Stimulated activated effector memory CD8-positive, alpha-beta T cell treated with anti-CD3 and anti-CD28 coated beads, Interleukin-12 subunit alpha, Interleukin-12 subunit beta, amount 100 ng/mL, for 72 hours (primary cell): ENCODE measurements at regions not wholly inside any gene's neighbourhood (a gene's known extent, or its start where the extent isn't known, plus 50 kb on each side); places are given as distances from the start of the nearest gene placed in this dataset.
"Not testable (repeated sequence)": the region's sequence is repeated elsewhere in the genome, so short reads cannot be mapped to it uniquely, and the experiment has no call there.

Experiments used
- ATAC-seq: fragments of 150-1000 bp; cut with Tn5 transposase; 2 replicates; pipeline ENCODE4 v1.10.0; 2021
- DNase-seq, 2 donors: peaks; one replicate each; pipeline ENCODE4 v3.0.0; 2021 to 2022; ENCODE audit warnings: low spot score in 2 of 2
- H3K27ac Mint-ChIP-seq: one replicate; pipeline ENCODE4 v1.8.0; 2022; ENCODE audit warnings: mild to moderate bottlenecking, mixed read lengths
- H3K36me3 Mint-ChIP-seq: one replicate; pipeline ENCODE4 v1.8.0; 2022; ENCODE audit warnings: mild to moderate bottlenecking, mixed read lengths
- H3K4me1 Mint-ChIP-seq: one replicate; pipeline ENCODE4 v1.8.0; 2022; ENCODE audit warnings: mixed read lengths
- H3K4me3 Mint-ChIP-seq: one replicate; pipeline ENCODE4 v1.8.0; 2022; ENCODE audit warnings: mild to moderate bottlenecking, mixed read lengths
- H3K9me3 Mint-ChIP-seq: one replicate; pipeline ENCODE4 v1.8.0; 2022; ENCODE audit warnings: mixed read lengths

DNA sequence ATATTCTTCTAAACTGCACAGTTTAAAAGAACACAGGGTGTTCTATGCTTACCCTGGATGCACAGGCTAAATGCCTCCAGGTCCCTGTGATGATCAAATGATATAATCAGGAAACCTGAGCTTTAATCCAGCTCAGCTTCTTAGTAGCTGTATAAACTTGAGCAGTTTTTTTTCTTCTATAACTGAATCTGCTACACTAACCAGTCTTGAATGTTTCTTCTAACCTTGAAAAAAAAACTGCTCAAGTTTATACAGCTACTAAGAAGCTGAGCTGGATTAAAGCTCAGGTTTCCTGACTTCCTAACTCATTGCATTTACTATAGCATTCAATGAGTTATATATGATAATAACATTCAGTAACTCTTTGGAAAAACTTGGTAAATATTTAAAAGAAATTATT, 358.2 kb downstream of the CD109 start:
- Mint-ChIP-seq H3K4me3 (no peak overlapping the region), H3K36me3 (no peaks in the 10 kb centered on the region), H3K9me3 (no peaks in the 10 kb centered on the region), H3K27ac (no peak overlapping the region), H3K4me1 (no peaks in the 10 kb centered on the region)
- ATAC-seq = no peak
- DNase-seq = no peak

DNA sequence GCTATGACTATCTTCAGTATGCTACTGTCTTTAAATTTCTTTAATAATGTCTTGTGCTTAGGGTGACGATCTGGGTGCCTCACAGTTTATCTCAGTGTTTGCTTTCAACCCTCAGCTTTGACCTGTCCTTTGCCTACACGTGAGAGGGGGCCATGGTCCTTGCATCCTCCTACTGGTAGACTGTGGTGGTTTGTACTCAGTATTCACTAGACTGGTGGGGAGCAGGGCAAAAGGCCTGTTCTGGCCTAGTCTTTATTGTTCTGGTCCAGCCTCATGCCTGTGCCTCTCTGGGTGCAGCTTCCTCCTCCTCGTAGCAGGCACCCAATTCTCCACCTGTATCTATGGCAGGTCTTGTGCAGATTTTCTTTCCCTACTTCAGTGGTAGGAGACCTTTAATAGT, 354.9 kb downstream of the CD109 start:
- DNase-seq (no peak), ATAC-seq (no peak)
- no peaks in the 10 kb centered on the region for H3K9me3 Mint-ChIP-seq
- H3K36me3 Mint-ChIP-seq = no peaks in the 10 kb centered on the region
- no peak overlapping the region for H3K27ac Mint-ChIP-seq
- H3K4me1 Mint-ChIP-seq = no peaks in the 10 kb centered on the region
- H3K4me3 Mint-ChIP-seq = no peak overlapping the region

DNA sequence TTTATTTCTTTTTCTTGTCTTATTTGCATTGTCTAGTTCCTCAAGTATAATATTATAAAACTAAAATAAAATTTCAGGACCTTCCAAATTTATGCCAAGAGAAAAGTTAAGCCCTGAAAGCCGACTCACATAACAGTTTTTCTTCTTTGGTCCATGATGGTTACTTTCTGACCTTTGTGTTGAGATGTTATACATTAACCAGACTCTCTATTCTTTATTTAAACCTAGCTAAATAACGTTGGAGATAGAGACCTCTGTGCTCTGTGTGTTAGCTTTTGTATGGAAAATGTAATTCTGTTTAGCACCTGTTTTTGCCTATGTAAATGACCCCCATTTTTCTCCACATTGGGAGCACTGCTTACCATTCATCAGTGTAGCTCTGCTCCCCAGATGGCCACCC, 352.4 kb downstream of the CD109 start:
- H3K9me3 Mint-ChIP-seq = no peaks in the 10 kb centered on the region
- H3K4me3 Mint-ChIP-seq = no peak overlapping the region
- H3K36me3 Mint-ChIP-seq = no peaks in the 10 kb centered on the region
- H3K4me1 Mint-ChIP-seq = no peaks in the 10 kb centered on the region
- H3K27ac Mint-ChIP-seq = no peak overlapping the region
- DNase-seq (no peak), ATAC-seq (no peak)

DNA sequence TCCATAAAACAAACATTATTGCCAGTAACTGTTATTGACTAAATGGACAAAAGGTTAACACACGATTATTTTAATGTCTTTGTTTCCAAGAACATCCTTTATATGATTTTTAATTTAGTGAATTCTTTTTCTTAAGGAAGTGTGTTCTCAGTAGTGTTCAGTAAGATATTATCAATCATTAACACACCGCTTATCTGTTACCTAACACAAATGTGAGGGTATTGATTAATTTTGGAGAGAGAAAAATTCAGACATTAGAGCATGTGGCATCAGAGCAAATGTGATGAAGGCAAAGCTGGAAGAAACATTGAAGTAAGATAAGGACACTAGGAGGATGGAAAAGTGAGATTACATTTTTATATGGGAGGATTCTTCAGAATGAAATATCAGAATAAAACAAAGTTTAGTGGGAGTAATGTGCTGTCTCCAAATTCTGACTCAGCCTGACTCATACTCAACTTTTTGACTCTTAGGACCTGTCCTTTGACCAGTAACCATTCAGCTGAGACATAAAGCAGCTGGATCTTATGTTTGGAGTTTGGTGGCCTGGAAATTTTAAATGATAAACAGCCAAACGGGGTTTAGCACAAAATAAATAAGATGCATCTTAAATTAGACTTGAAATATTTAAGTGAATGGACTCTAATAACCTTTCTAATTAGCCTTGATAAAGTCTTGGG, 348.6 kb downstream of the CD109 start:
- H3K4me1 Mint-ChIP-seq = no peaks in the 10 kb centered on the region
- H3K27ac Mint-ChIP-seq = no peak overlapping the region
- no peaks in the 10 kb centered on the region for H3K36me3 Mint-ChIP-seq
- peaks cover 3% of the 10 kb centered on the region for H3K9me3 Mint-ChIP-seq
- ATAC-seq (no peak), DNase-seq (no peak)
- no peak overlapping the region for H3K4me3 Mint-ChIP-seq

DNA sequence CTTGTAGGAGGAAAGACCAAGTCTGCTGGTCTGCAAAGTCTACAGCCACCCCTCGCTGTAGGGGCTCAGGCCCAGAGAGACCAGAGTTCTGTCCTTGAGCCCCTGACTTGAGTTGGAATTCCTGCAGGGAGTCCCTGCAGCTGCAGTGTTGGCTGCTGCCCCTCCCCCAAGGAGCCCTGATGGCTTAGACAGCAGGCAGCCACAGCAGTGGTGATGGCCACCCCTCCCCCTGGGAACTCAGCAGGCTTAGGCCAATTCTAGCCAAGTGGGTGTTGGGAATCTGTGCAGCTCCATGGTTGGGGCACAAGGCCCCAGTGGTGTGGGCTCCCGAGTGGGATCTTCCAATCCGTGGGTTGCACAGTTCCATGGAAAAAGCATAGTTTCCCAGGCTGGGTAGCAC, 345.4 kb downstream of the CD109 start:
- DNase-seq (no peak), ATAC-seq (peak; percentile 28)
- Mint-ChIP-seq H3K36me3 (no peaks in the 10 kb centered on the region), H3K27ac (no peak overlapping the region), H3K9me3 (peaks cover 7% of the 10 kb centered on the region), H3K4me1 (no peaks in the 10 kb centered on the region), H3K4me3 (no peak overlapping the region)

DNA sequence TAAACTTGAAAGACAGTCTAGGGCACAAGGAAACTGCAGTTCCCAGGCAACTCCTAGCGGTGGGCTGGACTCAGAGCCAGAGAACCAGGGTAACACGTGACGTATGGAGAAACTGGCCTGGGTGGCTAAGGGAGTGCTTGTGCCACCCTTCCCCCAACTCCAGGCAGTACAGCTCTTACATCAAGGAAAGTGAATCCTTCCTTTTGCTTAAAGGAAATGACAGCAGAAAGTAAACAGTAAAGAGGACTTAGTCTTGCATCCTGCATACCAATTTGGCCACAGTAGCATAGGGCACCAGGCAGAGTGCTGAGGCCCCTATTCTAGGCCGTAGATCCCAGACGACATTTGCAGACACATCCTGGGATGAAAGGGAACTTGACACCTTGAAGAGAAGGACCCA, 322.8 kb downstream of the CD109 start:
- DNase-seq = no peak
- Mint-ChIP-seq H3K9me3 (peaks cover 6% of the 10 kb centered on the region), H3K27ac (no peak overlapping the region), H3K4me1 (no peaks in the 10 kb centered on the region), H3K36me3 (no peaks in the 10 kb centered on the region), H3K4me3 (no peak overlapping the region)
- ATAC-seq = peak; percentile 13

DNA sequence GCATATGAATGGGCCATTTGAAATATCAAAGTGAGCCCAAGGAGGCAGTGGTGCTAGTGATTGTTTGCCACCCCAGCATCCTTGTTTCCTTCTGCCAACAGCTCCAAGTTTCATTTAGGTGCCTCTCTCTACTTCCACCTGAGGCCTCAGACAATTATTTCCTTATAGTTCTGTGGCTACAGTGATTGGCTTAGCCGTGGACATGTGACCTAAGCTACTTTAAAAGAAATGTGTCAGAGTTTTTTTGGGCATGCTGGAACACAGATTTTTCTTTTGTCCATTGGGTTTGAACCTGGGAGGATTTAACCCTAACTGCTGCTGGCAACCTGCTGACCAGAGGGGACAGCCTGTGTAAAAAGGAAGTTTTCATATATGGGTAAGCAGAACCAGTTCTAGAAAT, 319.4 kb downstream of the CD109 start:
- H3K4me3 Mint-ChIP-seq = no peak overlapping the region
- DNase-seq (no peak), ATAC-seq (no peak)
- no peaks in the 10 kb centered on the region for H3K4me1 Mint-ChIP-seq
- H3K36me3 Mint-ChIP-seq = no peaks in the 10 kb centered on the region
- H3K27ac Mint-ChIP-seq = no peak overlapping the region
- H3K9me3 Mint-ChIP-seq = peaks cover 2% of the 10 kb centered on the region

DNA sequence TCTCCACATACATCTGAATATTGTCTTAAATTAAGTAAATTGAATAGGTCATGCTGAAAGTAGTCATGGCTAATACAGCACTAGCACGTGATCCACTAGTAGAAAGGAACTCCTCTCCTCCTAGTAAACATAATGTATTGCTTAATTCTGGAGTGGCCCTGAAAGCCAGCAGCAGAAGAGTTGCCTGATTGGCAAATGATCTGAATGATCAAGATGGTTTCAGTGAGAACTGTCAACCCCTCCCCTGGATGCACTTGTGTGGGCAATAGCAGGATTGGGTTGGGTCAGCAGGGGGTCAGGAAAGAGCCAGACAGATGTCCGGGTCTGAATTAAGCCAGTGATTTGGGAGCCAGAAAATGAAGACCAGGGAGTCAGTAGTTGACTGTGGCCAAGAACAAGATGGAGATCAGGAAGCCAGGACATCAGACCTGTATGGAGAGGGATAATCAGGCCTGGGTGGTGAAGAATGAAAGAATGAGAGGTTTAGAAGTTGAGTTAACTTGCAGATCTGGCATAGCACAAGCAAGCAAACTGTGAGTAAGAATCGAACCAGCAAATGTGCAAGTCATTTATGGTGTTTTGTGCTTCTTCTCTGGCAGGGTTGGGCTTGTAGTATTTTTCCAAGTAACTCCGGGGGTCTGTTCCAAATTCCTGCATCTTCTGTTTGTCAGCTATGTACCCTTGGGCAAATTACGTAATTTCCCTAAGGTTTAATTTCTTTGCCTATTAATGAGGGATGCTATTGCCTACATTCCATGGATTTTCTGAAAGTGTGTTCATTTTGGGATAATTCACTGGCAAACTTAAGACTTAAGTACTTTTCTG, 304.9 kb downstream of the CD109 start:
- peaks cover 3% of the 10 kb centered on the region for H3K9me3 Mint-ChIP-seq
- no peak overlapping the region for H3K4me3 Mint-ChIP-seq
- DNase-seq (no peak), ATAC-seq (no peak)
- H3K27ac Mint-ChIP-seq = no peak overlapping the region
- H3K4me1 Mint-ChIP-seq = no peaks in the 10 kb centered on the region
- H3K36me3 Mint-ChIP-seq = no peaks in the 10 kb centered on the region

DNA sequence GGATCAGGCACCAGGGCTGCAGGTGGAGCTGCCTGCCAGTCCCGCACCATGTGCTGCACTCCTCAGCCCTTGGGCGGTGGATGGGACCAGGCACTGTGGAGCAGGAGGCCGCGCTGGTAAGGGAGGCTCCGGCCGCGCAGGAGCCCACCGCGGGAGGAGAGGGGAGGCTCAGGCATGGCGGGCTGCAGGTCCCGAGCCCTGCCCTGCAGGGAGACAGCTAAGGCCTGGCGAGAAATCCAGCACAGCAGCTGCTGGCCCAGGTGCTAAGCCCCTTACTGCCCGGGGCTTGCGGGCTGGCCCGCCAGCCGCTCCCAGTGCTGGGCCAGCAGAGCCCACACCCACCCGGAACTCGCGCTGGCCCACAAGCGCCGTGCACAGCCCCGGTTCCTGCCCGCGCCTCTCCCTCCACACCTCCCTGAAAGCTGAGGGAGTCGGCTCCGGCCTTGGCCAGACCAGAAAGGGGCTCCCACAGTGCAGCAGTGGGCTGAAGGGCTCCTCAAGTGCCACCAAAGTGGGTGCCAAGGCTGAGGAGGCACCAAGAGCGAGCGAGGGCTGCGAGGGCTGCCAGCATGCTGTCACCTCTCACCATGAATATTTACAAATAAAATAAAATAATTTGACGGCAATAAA, 294.7 kb downstream of the CD109 start:
- H3K4me1 Mint-ChIP-seq, H3K36me3 Mint-ChIP-seq, H3K9me3 Mint-ChIP-seq, H3K4me3 Mint-ChIP-seq, DNase-seq, ATAC-seq, H3K27ac Mint-ChIP-seq: not testable (repeated sequence)

DNA sequence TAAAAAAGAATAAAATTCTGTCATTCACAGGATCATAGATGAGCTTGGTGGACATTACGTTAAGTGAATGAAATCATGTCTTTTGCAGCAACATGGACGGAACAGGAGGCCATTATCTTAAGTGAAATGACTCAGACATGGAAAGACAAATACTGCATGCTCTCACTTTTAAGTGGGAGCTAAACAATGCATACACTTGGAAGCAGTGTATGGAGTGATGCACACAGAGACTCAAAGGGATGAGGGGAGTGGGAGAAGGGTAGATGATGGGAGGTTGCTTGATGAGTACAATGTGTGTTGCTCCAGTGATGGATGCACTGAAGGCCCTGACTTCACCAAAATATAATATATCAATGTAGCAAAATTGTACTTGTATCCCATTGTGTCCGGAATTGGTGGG, 293.4 kb downstream of the CD109 start:
- H3K4me3 Mint-ChIP-seq = no peak overlapping the region
- H3K4me1 Mint-ChIP-seq = no peaks in the 10 kb centered on the region
- DNase-seq (no peak), ATAC-seq (no peak)
- no peaks in the 10 kb centered on the region for H3K36me3 Mint-ChIP-seq
- H3K27ac Mint-ChIP-seq = no peak overlapping the region
- H3K9me3 Mint-ChIP-seq = peaks cover 2% of the 10 kb centered on the region

DNA sequence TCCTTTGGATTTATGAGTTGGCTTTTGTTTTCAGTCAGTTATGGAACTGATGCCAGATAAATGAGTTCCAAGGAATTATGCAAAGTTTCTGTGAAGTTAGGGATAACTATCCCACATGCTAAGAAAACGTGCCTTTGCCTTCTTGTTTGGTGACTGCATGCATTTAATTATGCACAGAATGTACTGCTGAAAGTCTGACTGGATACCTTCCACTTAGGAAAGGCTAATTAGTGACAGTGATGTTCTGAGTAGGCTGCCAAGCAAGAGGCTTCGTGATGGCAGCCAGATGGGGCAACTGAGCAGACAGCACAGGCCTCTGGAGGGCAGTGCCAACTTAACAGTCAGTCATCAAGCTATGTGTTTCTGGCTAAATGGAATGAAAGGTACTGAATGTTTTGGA, 289.9 kb downstream of the CD109 start:
- Mint-ChIP-seq H3K36me3 (no peaks in the 10 kb centered on the region), H3K4me3 (no peak overlapping the region), H3K27ac (no peak overlapping the region), H3K9me3 (peaks cover 2% of the 10 kb centered on the region), H3K4me1 (no peaks in the 10 kb centered on the region)
- DNase-seq (no peak), ATAC-seq (no peak)

DNA sequence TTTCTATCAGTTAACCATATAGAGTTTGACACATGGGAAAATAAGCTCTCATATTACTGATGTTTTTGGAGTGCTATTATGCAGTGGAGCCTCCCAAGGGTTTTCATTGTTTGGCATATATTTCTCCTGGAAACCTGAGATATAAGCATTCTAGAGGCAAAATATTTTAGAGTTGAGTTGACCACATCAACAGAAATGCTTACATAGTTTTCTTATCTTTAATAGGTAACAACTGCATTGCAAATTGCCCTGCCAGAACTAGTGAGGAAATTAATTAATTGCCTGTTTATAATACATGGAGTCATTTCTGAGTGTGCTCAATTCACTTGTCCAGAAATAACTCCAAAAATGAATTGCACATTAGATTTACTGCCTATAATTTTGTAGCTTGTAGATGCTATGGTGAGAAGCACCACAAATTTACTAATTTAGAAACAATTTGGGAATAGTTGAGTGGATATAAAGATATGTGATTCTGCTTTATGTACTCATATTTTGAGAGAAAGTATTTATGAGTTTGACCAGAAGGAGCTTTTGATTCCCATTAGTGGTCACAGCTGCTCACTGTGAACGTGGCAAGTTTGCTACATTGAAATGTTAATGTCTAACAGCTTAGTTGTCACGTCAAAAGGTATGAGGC, 288.7 kb downstream of the CD109 start:
- DNase-seq = no peak
- no peak overlapping the region for H3K4me3 Mint-ChIP-seq
- no peak overlapping the region for H3K27ac Mint-ChIP-seq
- no peak for ATAC-seq
- H3K4me1 Mint-ChIP-seq = no peaks in the 10 kb centered on the region
- no peaks in the 10 kb centered on the region for H3K36me3 Mint-ChIP-seq
- peaks cover 2% of the 10 kb centered on the region for H3K9me3 Mint-ChIP-seq

DNA sequence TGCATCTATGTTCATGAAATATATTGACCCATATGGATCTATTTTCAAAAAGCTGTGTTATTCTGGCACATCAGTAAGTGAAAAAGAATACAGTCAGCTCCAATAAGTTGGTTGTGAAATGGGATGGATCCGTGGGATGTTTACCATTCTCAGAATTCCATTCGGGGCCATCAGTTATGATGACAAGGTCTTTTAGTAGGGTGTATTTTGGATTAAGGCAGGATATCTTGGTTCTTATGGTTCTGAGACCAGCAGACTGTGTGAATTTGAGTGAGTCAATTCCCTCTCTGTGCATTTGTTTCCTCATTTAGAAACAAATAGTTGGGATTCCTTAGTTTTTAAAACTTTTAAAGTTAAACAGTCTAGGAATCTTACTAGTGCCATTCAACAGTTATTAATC, 287.4 kb downstream of the CD109 start:
- ATAC-seq (no peak), DNase-seq (no peak)
- Mint-ChIP-seq H3K4me1 (no peaks in the 10 kb centered on the region), H3K4me3 (no peak overlapping the region), H3K27ac (no peak overlapping the region), H3K36me3 (no peaks in the 10 kb centered on the region), H3K9me3 (no peaks in the 10 kb centered on the region)

DNA sequence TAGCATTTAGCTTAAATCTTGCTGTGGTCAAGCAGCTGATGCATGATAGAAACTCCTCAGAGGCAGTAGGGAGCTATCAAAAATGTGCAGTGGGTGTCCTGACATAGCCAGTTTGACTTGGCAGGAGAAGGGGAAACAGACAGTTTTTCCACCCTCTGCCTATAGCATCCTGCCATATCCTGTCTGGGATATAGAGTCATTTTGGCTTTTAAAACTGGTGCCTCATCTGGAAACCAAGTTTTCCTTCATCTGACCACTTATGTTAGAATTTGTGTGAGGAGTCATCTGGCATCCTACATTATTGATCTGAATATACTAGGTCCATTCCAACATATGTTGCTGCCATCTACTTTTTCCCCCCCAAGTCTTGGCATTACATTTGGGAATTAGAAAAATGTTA, 284.1 kb downstream of the CD109 start:
- Mint-ChIP-seq H3K4me3 (no peak overlapping the region), H3K36me3 (no peaks in the 10 kb centered on the region), H3K4me1 (no peaks in the 10 kb centered on the region), H3K27ac (no peak overlapping the region), H3K9me3 (peaks cover 3% of the 10 kb centered on the region)
- ATAC-seq (no peak), DNase-seq (no peak)

DNA sequence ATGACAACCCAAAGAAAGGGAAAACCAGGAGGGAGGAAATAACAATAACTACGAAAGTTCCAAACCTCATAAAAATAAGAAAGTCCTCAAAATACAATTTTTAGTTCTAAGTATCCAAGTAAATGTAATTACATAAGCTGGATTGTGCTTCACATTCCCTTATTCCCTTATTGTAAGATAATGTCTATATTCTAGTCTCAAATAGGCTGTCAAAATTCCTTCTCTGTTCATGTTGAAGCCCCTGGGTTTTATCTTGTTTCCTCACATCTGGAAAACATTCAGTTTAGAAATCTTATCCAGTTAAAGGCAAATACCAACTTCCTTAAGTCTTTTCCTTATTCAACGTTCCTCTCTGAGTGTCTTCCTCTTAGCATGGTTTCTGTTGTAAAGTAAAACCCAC, 282.3 kb downstream of the CD109 start:
- ATAC-seq (no peak), DNase-seq (no peak)
- no peaks in the 10 kb centered on the region for H3K4me1 Mint-ChIP-seq
- H3K36me3 Mint-ChIP-seq = no peaks in the 10 kb centered on the region
- H3K4me3 Mint-ChIP-seq = no peak overlapping the region
- H3K9me3 Mint-ChIP-seq = peaks cover 3% of the 10 kb centered on the region
- H3K27ac Mint-ChIP-seq = no peak overlapping the region
